Fibroblast of pulmonary artery (primary cell): ENCODE measurements at regions not wholly inside any gene's neighbourhood (a gene's known extent, or its start where the extent isn't known, plus 50 kb on each side); places are given as distances from the start of the nearest gene placed in this dataset.

Experiments
- DNase-seq: peaks from one replicate; pipeline ENCODE4 v3.0.0-alpha.2; 2010; ENCODE audit warnings: low read depth
- H3K4me3 ChIP-seq: replicated peaks from 2 replicates; pipeline ENCODE4 v1.5.1; 2011; ENCODE audit warnings: low read depth, mild to moderate bottlenecking, control low read depth, low read length, moderate library complexity
- CTCF ChIP-seq: IDR thresholded peaks from 2 replicates; pipeline ENCODE4 v1.5.1; 2011; ENCODE audit warnings: mild to moderate bottlenecking, control low read depth, low read length, inconsistent platforms; ENCODE audit errors: missing control alignments

GRCh38 chr17:27404676-27405075 lies 51.6 kb upstream of the KSR1 start:
- H3K4me3 ChIP-seq: no peak overlapping the region
- DNase-seq: no peak
- TF ChIP-seq CTCF: no peak
